Mesenchymal stem cell (in vitro differentiated cells and primary cell): ENCODE measurements at regions not wholly inside any gene's neighbourhood (a gene's known extent, or its start where the extent isn't known, plus 50 kb on each side); places are given as distances from the start of the nearest gene placed in this dataset.

ENCODE experiments used
- DNase-seq: peaks from one replicate; pipeline ENCODE4 v3.0.0-alpha.2; 2013
- H2AFZ ChIP-seq: one replicate; pipeline ENCODE4 v1.6.1; 2013; ENCODE audit warnings: low read depth, mild to moderate bottlenecking, control low read depth, inconsistent platforms, low read length, moderate library complexity
- H2AK5ac ChIP-seq: 2 replicates; pipeline ENCODE4 v1.6.1; 2013; ENCODE audit warnings: low read length, moderate library complexity, mild to moderate bottlenecking, inconsistent platforms; ENCODE audit not compliant: severe bottlenecking
- H2BK120ac ChIP-seq: one replicate; pipeline ENCODE4 v1.6.1; 2013; ENCODE audit warnings: low read depth, mild to moderate bottlenecking, inconsistent platforms, low read length, moderate library complexity
- H2BK12ac ChIP-seq, 2 experiments: one replicate each; pipeline ENCODE4 v1.6.1; 2013; ENCODE audit warnings: inconsistent platforms in 2 of 2, low read length in 2 of 2, mild to moderate bottlenecking in 2 of 2, moderate library complexity in 2 of 2, control low read depth in 1 of 2
- H2BK15ac ChIP-seq: one replicate; pipeline ENCODE4 v1.6.1; 2013; ENCODE audit warnings: mild to moderate bottlenecking, low read depth, inconsistent platforms; ENCODE audit not compliant: poor library complexity, severe bottlenecking
- H2BK5ac ChIP-seq: 2 replicates; pipeline ENCODE4 v1.6.1; 2013; ENCODE audit warnings: low read depth, mild to moderate bottlenecking, low read length, control low read depth, inconsistent platforms; ENCODE audit not compliant: poor library complexity, severe bottlenecking
- H3K14ac ChIP-seq, 2 experiments: one replicate each; pipeline ENCODE4 v1.6.1; 2013; ENCODE audit warnings: inconsistent platforms in 2 of 2, low read length in 2 of 2, control low read depth in 1 of 2, mild to moderate bottlenecking in 1 of 2, moderate library complexity in 1 of 2
- H3K18ac ChIP-seq, 2 experiments: one replicate each; pipeline ENCODE4 v1.6.1; 2013; ENCODE audit warnings: inconsistent platforms in 2 of 2, low read length in 2 of 2, control low read depth in 1 of 2, low read depth in 1 of 2, mild to moderate bottlenecking in 1 of 2
- H3K23ac ChIP-seq, 2 experiments: one replicate each; pipeline ENCODE4 v1.6.1; 2013; ENCODE audit warnings: inconsistent platforms in 2 of 2, low read length in 2 of 2, mild to moderate bottlenecking in 2 of 2, moderate library complexity in 2 of 2, control low read depth in 1 of 2
- H3K27ac ChIP-seq: 2 replicates; pipeline ENCODE4 v1.5.1; 2013; ENCODE audit warnings: mild to moderate bottlenecking, moderate library complexity, low read length, control low read depth, inconsistent platforms; ENCODE audit not compliant: poor library complexity, severe bottlenecking
- H3K27me3 ChIP-seq, 2 experiments: 2 replicates each; pipeline versions ENCODE4 v1.6.1 to v1.7.0; 2013; ENCODE audit warnings: low read length in 2 of 2, mild to moderate bottlenecking in 2 of 2, moderate library complexity in 2 of 2, control low read depth in 1 of 2, inconsistent platforms in 1 of 2; ENCODE audit not compliant: control insufficient read depth in 1 of 2, insufficient read depth in 1 of 2
- H3K36me3 ChIP-seq, 2 experiments: 2 replicates each; pipeline versions ENCODE4 v1.6.1 to v1.7.0; 2013; ENCODE audit warnings: low read length in 2 of 2, control low read depth in 1 of 2, inconsistent platforms in 1 of 2, low read depth in 1 of 2, mild to moderate bottlenecking in 1 of 2; ENCODE audit not compliant: insufficient read depth in 2 of 2, control insufficient read depth in 1 of 2
- H3K4ac ChIP-seq, 2 experiments: one replicate each; pipeline ENCODE4 v1.6.1; 2013; ENCODE audit warnings: inconsistent platforms in 2 of 2, low read length in 2 of 2, mild to moderate bottlenecking in 2 of 2, moderate library complexity in 2 of 2, control low read depth in 1 of 2, low read depth in 1 of 2
- H3K4me1 ChIP-seq: 2 replicates; pipeline ENCODE4 v1.6.1; 2013; ENCODE audit warnings: low read depth, low read length, control low read depth; ENCODE audit not compliant: control insufficient read depth, insufficient read depth
- H3K4me2 ChIP-seq: 2 replicates; pipeline ENCODE4 v1.6.1; 2013; ENCODE audit warnings: low read length, mild to moderate bottlenecking, inconsistent platforms; ENCODE audit not compliant: poor library complexity, severe bottlenecking
- H3K4me3 ChIP-seq, 2 experiments: 2 replicates each; pipeline versions ENCODE4 v1.5.1 to v1.7.0; 2013; ENCODE audit warnings: low read length in 2 of 2, mild to moderate bottlenecking in 2 of 2, control low read depth in 1 of 2, low read depth in 1 of 2; ENCODE audit not compliant: insufficient read depth in 1 of 2
- H3K79me1 ChIP-seq: replicated peaks from 2 replicates; pipeline ENCODE4 v1.6.1; 2013; ENCODE audit warnings: mild to moderate bottlenecking, control low read depth, low read length, inconsistent platforms; ENCODE audit not compliant: poor library complexity, severe bottlenecking
- H3K9ac ChIP-seq: 2 replicates; pipeline ENCODE4 v1.7.0; 2013; ENCODE audit warnings: mild to moderate bottlenecking, low read length, moderate library complexity
- H3K9me3 ChIP-seq: 2 replicates; pipeline ENCODE4 v1.7.0; 2013; ENCODE audit warnings: mild to moderate bottlenecking, low read length; ENCODE audit not compliant: control insufficient read depth
- H4K8ac ChIP-seq: one replicate; pipeline ENCODE4 v1.6.1; 2013; ENCODE audit warnings: inconsistent platforms, mild to moderate bottlenecking, low read length, moderate library complexity
- H4K91ac ChIP-seq: one replicate; pipeline ENCODE4 v1.6.1; 2013; ENCODE audit warnings: mild to moderate bottlenecking, low read length, inconsistent platforms
- WGBS: methylation state at CpG from one replicate; pipeline ENCODE4 v1.1.7; 2013; ENCODE audit warnings: mixed read lengths; 5-methylcytosine and 5-hydroxymethylcytosine counted together

DNA sequence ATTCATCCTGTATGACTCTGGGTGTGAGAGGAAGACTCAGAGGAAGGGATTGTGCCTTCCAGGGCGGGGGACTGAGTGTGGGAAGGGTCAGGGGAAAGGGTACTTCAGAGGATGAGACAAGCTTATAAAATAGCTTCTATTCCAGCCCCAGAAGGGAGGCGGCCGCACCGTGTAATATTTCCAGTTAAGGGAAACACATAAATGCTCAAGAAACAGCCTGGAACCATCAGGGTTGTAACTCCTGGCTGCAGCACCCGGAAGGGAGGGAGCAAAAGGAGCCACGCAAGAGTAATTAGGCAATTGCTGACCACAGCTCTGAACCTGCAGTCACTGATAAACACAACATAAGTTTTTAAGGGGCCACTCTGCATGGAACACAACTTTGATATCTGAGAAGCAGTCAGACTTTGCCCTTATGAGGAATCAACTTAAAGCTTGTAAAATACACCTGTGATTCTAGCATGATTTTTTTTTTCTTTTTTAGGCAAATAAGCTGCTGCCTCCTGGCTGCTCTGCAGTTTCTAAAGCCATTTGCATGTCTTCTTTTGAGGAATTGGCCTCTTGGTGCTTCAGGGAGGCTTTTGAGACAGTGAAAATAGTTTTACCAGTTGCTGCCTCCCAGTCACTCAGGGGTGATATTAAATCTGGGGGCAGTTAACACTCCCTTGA, 382.7 kb downstream of the ENC1 start:
- H3K27ac ChIP-seq = no peak overlapping the region
- H3K9me3 ChIP-seq = no peaks in the 10 kb centered on the region
- H3K4me2 ChIP-seq = no peak overlapping the region
- no peak overlapping the region for H3K14ac ChIP-seq
- H2BK120ac ChIP-seq = no peak overlapping the region
- H4K8ac ChIP-seq = peak overlapping the region; percentile 21
- no peaks in the 10 kb centered on the region for H3K36me3 ChIP-seq
- WGBS = 39% methylated on average over 6 of the region's 6 CpGs
- no peak overlapping the region for H2BK5ac ChIP-seq
- no peaks in the 10 kb centered on the region for H3K79me1 ChIP-seq
- no peak overlapping the region for H3K18ac ChIP-seq
- H3K27me3 ChIP-seq = peaks cover 0 to 4% of the 10 kb centered on the region in 2 experiments
- no peak overlapping the region for H3K4ac ChIP-seq
- no peak overlapping the region for H2AFZ ChIP-seq
- H3K4me1 ChIP-seq = peaks cover 4% of the 10 kb centered on the region
- peak overlapping the region; percentile 40 for H3K9ac ChIP-seq
- no peak overlapping the region for H2BK15ac ChIP-seq
- H2AK5ac ChIP-seq = no peak overlapping the region
- peak overlapping the region in 1 of 2 experiments; percentile 87 for H2BK12ac ChIP-seq
- DNase-seq = peak; percentile 78
- H3K23ac ChIP-seq = no peak overlapping the region
- H3K4me3 ChIP-seq = no peak overlapping the region
- no peak overlapping the region for H4K91ac ChIP-seq

DNA sequence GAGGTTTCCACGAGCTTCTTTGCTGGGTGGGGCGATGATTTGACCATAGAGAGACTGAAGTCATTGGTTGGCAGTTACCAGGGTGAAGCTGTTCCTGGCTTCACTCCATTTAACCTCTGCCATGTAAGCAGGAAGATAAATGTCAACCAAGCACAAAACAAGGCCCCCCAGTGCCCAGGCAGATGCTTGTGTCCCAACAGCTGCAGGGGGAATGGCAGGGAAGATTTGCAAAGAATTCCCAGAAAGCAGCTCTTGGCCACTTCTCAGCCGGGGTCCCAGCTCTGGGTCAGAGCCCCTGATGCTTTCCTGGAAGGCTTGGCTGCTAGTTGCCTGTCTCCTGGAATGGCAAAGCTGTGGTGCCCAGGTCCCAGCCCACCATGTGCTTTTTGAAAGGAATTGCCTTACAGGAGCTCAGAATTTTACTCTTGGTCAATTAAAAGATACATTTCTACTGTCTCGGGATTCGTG, 383.4 kb downstream of the ENC1 start:
- peak overlapping the region in 1 of 2 experiments; percentile 89 for H2BK12ac ChIP-seq
- peak overlapping the region; percentile 40 for H3K9ac ChIP-seq
- H3K27ac ChIP-seq = no peak overlapping the region
- H2AFZ ChIP-seq = no peak overlapping the region
- H3K4ac ChIP-seq = peak overlapping the region in 1 of 2 experiments; percentile 49
- no peak overlapping the region for H3K23ac ChIP-seq
- H2BK120ac ChIP-seq = peak overlapping the region; percentile 27
- H2BK15ac ChIP-seq = peak overlapping the region; percentile 54
- H3K14ac ChIP-seq = no peak overlapping the region
- peak overlapping the region; percentile 61 for H4K8ac ChIP-seq
- no peak overlapping the region for H3K4me2 ChIP-seq
- WGBS = 93% methylated on average over 5 of the region's 5 CpGs
- no peak overlapping the region for H3K4me3 ChIP-seq
- DNase-seq = no peak
- H3K4me1 ChIP-seq = peaks cover 4% of the 10 kb centered on the region
- no peaks in the 10 kb centered on the region for H3K9me3 ChIP-seq
- H3K18ac ChIP-seq = peak overlapping the region; percentile 25 to 34
- no peaks in the 10 kb centered on the region for H3K79me1 ChIP-seq
- peaks cover 0 to 4% of the 10 kb centered on the region in 2 experiments for H3K27me3 ChIP-seq
- H4K91ac ChIP-seq = peak overlapping the region; percentile 53
- H2AK5ac ChIP-seq = no peak overlapping the region
- H3K36me3 ChIP-seq = no peaks in the 10 kb centered on the region
- no peak overlapping the region for H2BK5ac ChIP-seq

DNA sequence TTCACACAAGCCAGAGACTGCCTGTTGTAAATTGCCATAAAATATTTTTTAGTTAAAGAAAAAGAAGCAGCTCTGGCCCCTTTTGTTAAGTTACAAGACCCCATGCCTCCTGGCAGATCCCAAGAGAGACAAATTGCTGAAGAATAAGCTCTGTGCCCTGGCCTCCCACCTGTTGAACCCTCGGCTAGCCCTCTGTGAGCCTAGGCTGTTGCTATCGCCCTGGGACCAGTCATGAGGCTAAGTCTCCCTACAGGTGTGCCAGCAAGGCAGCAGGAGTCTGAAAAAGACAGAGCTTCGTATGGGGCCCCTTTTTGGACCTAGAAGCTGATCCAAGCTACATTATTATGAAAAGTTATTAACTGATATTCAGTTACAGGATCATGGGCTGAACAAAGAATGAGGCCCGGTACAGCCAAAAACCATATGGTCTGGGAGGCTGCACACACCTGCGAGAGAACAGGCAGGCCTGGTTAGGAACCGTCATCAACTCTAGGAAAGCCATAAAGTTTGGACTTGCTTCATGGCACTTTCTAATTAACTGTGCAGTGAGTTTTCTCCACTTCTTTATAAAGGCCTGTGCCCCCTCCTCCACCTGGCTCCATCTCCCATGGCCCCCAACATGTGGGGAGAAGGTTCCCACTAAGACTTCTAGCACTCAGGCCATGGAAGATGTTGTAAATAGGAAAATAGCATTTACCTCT, 384.7 kb downstream of the ENC1 start:
- peaks cover 0 to 4% of the 10 kb centered on the region in 2 experiments for H3K27me3 ChIP-seq
- no peak overlapping the region for H3K14ac ChIP-seq
- no peaks in the 10 kb centered on the region for H3K9me3 ChIP-seq
- H2BK5ac ChIP-seq = no peak overlapping the region
- H3K36me3 ChIP-seq = no peaks in the 10 kb centered on the region
- H2AFZ ChIP-seq = no peak overlapping the region
- no peak for DNase-seq
- no peak overlapping the region for H3K4me3 ChIP-seq
- no peak overlapping the region for H2BK120ac ChIP-seq
- no peak overlapping the region for H2BK15ac ChIP-seq
- no peaks in the 10 kb centered on the region for H3K79me1 ChIP-seq
- H4K8ac ChIP-seq = no peak overlapping the region
- WGBS = 93% methylated on average over 6 of the region's 6 CpGs
- no peak overlapping the region for H3K4me2 ChIP-seq
- no peak overlapping the region for H3K27ac ChIP-seq
- no peak overlapping the region for H3K23ac ChIP-seq
- no peak overlapping the region for H4K91ac ChIP-seq
- H3K18ac ChIP-seq = no peak overlapping the region
- H3K9ac ChIP-seq = no peak overlapping the region
- H2BK12ac ChIP-seq = peak overlapping the region in 1 of 2 experiments; percentile 21
- H2AK5ac ChIP-seq = no peak overlapping the region
- peaks cover 4% of the 10 kb centered on the region for H3K4me1 ChIP-seq
- H3K4ac ChIP-seq = no peak overlapping the region

DNA sequence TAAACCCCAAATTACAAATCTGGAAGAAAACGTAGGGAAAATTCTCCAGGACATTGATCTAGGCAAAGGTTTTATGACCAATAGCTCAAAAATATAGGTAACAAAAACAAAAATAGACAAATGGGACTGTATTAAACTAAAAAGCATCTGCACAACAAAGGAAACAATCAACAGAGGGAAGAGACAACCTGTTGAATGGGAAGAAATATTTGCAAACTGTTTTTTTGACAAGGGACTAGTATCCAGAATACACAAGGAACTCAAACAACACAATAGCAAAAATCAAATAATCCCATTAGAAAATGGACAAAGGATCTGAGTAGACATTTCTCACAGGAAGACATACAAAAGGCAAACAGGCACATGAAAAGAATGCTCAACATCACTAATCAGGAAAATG, 386.3 kb downstream of the ENC1 start:
- H3K4me2 ChIP-seq = no peak overlapping the region
- peaks cover 5% of the 10 kb centered on the region for H3K4me1 ChIP-seq
- H3K23ac ChIP-seq = no peak overlapping the region
- no peaks in the 10 kb centered on the region for H3K36me3 ChIP-seq
- no peak overlapping the region for H3K14ac ChIP-seq
- H2AFZ ChIP-seq = no peak overlapping the region
- DNase-seq = no peak
- H3K9me3 ChIP-seq = no peaks in the 10 kb centered on the region
- no peak overlapping the region for H3K9ac ChIP-seq
- no peak overlapping the region for H3K4ac ChIP-seq
- H2AK5ac ChIP-seq = no peak overlapping the region
- no peak overlapping the region for H3K18ac ChIP-seq
- H2BK120ac ChIP-seq = no peak overlapping the region
- H3K27ac ChIP-seq = no peak overlapping the region
- H2BK12ac ChIP-seq = no peak overlapping the region
- no peak overlapping the region for H2BK15ac ChIP-seq
- no peak overlapping the region for H2BK5ac ChIP-seq
- H4K8ac ChIP-seq = no peak overlapping the region
- no peak overlapping the region for H3K4me3 ChIP-seq
- peaks cover 0 to 4% of the 10 kb centered on the region in 2 experiments for H3K27me3 ChIP-seq
- WGBS = no CpG with 5 or more reads among the region's 1 CpG
- no peak overlapping the region for H4K91ac ChIP-seq
- H3K79me1 ChIP-seq = no peaks in the 10 kb centered on the region
